22Rv1 (cell line): ENCODE measurements at regions not wholly inside any gene's neighbourhood (a gene's known extent, or its start where the extent isn't known, plus 50 kb on each side); places are given as distances from the start of the nearest gene placed in this dataset.

ENCODE experiments used
- ZFX ChIP-seq: fragments of 450-650 bp; IDR thresholded peaks from 2 replicates; pipeline ENCODE4 v1.6.1; 2017; ENCODE audit warnings: antibody characterized with exemption, borderline replicate concordance
- TF ChIP-seq, protein P1 (sequence below): fragments of 450-650 bp; IDR thresholded peaks from 2 replicates; pipeline ENCODE4 v1.5.1; 2017; ENCODE audit warnings: mild to moderate bottlenecking

DNA sequence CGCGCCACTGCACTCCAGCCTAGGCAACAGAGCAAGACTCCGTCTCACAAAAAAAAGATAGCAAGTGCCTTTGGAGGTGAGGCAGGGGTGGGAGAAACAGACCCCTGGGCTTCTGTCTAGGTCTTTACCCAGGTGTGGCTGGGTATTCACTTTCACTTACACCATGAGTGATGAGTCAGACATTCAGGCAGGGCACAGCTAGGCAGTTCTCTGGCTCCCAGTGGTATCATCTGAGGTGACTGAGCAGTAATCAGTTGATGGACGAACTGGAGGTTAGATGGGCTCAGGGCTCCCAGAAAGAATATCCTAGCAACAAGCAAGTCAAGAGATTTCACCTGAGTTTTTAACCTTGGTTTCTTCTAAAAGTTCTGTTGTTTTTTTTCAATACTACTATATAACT, 107.0 kb upstream of the RAB6C start:
- TF ChIP-seq, protein P1, sequence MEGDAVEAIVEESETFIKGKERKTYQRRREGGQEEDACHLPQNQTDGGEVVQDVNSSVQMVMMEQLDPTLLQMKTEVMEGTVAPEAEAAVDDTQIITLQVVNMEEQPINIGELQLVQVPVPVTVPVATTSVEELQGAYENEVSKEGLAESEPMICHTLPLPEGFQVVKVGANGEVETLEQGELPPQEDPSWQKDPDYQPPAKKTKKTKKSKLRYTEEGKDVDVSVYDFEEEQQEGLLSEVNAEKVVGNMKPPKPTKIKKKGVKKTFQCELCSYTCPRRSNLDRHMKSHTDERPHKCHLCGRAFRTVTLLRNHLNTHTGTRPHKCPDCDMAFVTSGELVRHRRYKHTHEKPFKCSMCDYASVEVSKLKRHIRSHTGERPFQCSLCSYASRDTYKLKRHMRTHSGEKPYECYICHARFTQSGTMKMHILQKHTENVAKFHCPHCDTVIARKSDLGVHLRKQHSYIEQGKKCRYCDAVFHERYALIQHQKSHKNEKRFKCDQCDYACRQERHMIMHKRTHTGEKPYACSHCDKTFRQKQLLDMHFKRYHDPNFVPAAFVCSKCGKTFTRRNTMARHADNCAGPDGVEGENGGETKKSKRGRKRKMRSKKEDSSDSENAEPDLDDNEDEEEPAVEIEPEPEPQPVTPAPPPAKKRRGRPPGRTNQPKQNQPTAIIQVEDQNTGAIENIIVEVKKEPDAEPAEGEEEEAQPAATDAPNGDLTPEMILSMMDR = no peak
- no peak for TF ChIP-seq ZFX
